Left hindlimb (tissue), 1 donor: ENCODE measurements at regions not wholly inside any gene's neighbourhood (a gene's known extent, or its start where the extent isn't known, plus 50 kb on each side); places are given as distances from the start of the nearest gene placed in this dataset.
"Not testable (repeated sequence)": the region's sequence is repeated elsewhere in the genome, so short reads cannot be mapped to it uniquely, and the experiment has no call there.

Experiments used
- DNase-seq: peaks from one replicate; pipeline ENCODE4 v3.0.0-alpha.2; 2018

DNA sequence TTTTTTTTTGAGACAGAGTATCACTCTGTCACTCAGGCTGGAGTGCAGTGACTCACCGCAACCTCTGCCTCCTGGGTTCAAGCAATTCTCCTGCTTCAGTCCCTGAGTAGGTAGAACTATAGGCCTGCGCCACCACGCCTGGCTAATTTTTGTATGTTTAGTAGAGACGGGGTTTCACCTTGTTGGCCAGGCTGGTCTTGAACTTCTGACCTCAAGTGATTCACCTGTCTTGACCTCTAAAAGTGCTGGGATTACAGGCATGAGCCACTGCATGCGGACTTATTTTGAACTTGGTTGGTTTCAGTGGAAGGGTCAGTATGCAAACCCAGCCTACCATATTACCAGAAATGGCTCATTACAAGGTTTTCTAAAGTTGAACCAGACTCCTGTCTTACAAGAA is 61.6 kb upstream of the GBA3 start:
- not testable (repeated sequence) for DNase-seq

- no peak for DNase-seq
Observed at GRCh38 chr4:22634541-22635181, 58.1 kb upstream of the GBA3 start.

DNA sequence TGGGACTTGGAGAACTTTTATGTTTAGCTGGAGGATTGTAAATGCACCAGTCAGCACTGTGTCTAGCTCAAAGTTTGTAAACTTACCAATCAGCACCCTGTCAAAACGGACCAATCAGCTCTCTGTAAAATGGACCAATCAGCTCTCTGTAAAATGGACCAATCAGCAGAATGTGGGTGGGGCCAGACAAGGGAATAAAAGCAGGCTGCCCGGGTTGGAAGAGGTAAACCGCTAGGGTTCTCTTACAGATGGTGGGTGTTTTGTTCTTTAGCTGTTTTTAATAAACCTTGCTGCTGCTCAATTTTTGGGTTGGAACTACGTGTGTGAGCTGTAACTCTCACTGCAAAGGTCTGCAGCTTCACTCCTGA is 57.6 kb upstream of the GBA3 start:
- DNase-seq, result not testable (repeated sequence)

DNA sequence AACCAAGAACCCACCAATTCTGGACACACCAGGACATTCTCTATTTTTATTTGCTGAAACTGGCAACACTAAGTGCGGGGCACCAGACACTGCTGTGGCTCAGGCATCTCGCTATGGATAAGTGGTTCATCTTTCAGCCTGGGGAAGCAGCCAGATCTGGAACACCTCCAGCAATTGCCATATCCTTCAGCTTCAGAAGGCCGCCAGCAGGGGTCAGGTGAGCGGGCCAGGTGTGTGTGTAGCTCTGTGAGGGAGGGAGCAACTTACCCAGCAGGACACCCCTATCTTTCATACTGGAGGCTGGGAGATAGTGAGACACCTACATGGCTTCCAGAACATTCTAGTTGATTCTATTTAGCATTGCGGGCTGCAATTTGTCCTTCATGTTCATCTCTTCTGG is 57.0 kb upstream of the GBA3 start:
- DNase-seq, result no peak

- DNase-seq, result no peak
Observed at GRCh38 chr4:22637306-22637705, 55.4 kb upstream of the GBA3 start.
